ENCODE measurements at regions not wholly inside any gene's neighbourhood (a gene's known extent, or its start where the extent isn't known, plus 50 kb on each side); places are given as distances from the start of the nearest gene placed in this dataset.

DNA sequence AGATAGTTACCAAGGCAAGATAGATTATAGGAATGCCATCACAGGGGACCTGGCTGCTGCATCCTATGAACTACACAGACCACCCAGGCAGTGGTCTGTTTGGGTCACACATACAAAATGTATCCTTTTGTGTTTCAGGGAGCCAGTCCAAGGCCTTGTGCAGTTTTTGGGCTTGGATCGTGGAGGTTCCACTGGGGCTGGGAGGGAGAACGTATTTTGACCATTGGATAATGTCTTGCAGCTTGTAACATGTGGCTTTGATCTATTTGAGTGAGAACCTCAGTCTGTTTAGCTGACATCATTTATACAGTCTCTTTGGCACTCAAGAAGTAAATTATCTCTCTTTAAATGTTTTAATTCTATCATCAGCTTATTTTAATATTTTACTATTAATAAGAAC lies 147.3 kb downstream of the DUSP10 start:
- no peak for TF ChIP-seq NFRKB (IDR thresholded peaks at IDR 0.05)
- no peak for TF ChIP-seq ARNT (IDR thresholded peaks at IDR 0.05)
- no peak for TF ChIP-seq TARDBP (IDR thresholded peaks at IDR 0.05)
- TF ChIP-seq HDGF (IDR thresholded peaks at IDR 0.05; ENCODE audit: borderline replicate concordance): no peak

Measured in HEK293T (cell line).